B cell (primary cell): ENCODE measurements at regions not wholly inside any gene's neighbourhood (a gene's known extent, or its start where the extent isn't known, plus 50 kb on each side); places are given as distances from the start of the nearest gene placed in this dataset.

Experiments used
- ATAC-seq: fragments of 200-7000 bp; cut with Tn5 transposase; one replicate; pipeline ENCODE4 v1.10.0; 2021; ENCODE audit warnings: low read depth, mild to moderate bottlenecking, moderate number of reproducible peaks, moderate library complexity
- CTCF ChIA-PET: fragments of 350-600 bp; sonication (Branson Sonifier 250); formaldehyde crosslinking; loops from one replicate; lab custom pipeline; 2021; ENCODE audit warnings: antibody characterized with exemption, inconsistent platforms; lab: Charles Lee
- POLR2A ChIA-PET: fragments of 350-600 bp; sonication (Branson Sonifier 250); formaldehyde crosslinking; loops from one replicate; lab custom pipeline; 2021; ENCODE audit warnings: antibody characterized with exemption; lab: Charles Lee
- DNase-seq: peaks from one replicate; pipeline ENCODE4 v3.0.0; 2013
- H2AFZ ChIP-seq: 2 replicates; pipeline ENCODE4 v1.6.1; 2012; ENCODE audit warnings: mild to moderate bottlenecking, low read depth, low read length; ENCODE audit not compliant: insufficient read depth, poor library complexity, severe bottlenecking
- H3K27ac ChIP-seq, 2 donors: 1 replicate in 1 of 2; 2 replicates in 1 of 2; pipeline ENCODE4 v1.5.1; 2012 to 2013; ENCODE audit warnings: low read length in 2 of 2, mild to moderate bottlenecking in 2 of 2, moderate library complexity in 1 of 2
- H3K27me3 ChIP-seq, 4 experiments: fragments of 200-600 bp in 1 of 4; sonication (generic) in 1 of 4; replicated peaks in 1 of 4; 1 replicate in 2 of 4; 2 replicates in 2 of 4; pipeline versions ENCODE4 v1.6.1 to v1.7.0; 2013 to 2016; ENCODE audit warnings: low read length in 3 of 4, mild to moderate bottlenecking in 2 of 4, mixed read lengths in 1 of 4, moderate library complexity in 1 of 4; ENCODE audit not compliant: insufficient read depth in 4 of 4, control insufficient read depth in 3 of 4; ENCODE audit errors: control extremely low read depth in 1 of 4
- H3K36me3 ChIP-seq, 2 experiments: replicated peaks in 1 of 2; 1 replicate in 1 of 2; 2 replicates in 1 of 2; pipeline versions ENCODE4 v1.6.1 to v1.7.1; 2013; ENCODE audit warnings: low read length in 1 of 2; ENCODE audit not compliant: insufficient read depth in 2 of 2, control insufficient read depth in 1 of 2; ENCODE audit errors: control extremely low read depth in 1 of 2, extremely low read depth in 1 of 2
- H3K4me1 ChIP-seq, 2 donors: fragments of 200-600 bp in 1 of 2; sonication (generic) in 1 of 2; 1 replicate in 1 of 2; 2 replicates in 1 of 2; pipeline versions ENCODE4 v1.5.1 to v1.6.1; 2013 to 2017; ENCODE audit warnings: low read length in 2 of 2; ENCODE audit not compliant: control insufficient read depth in 2 of 2, insufficient read depth in 2 of 2
- H3K4me2 ChIP-seq: replicated peaks from 2 replicates; pipeline ENCODE3; 2012; ENCODE audit warnings: mild to moderate bottlenecking, low read depth, low read length; ENCODE audit not compliant: poor library complexity, severe bottlenecking
- H3K4me3 ChIP-seq, 5 experiments: fragments of 200-600 bp in 1 of 5; sonication (generic) in 1 of 5; 1 replicate in 3 of 5; 2 replicates in 2 of 5; pipeline versions ENCODE4 v1.5.1 to v1.7.0; 2011 to 2016; ENCODE audit warnings: low read length in 4 of 5, mild to moderate bottlenecking in 4 of 5, low read depth in 2 of 5, control low read depth in 1 of 5, moderate library complexity in 1 of 5; ENCODE audit not compliant: insufficient read depth in 1 of 5; ENCODE audit errors: control extremely low read depth in 1 of 5, extremely low read depth in 1 of 5
- H3K79me2 ChIP-seq: fragments of 200-600 bp; sonication (generic); one replicate; pipeline ENCODE4 v1.6.0; 2016; ENCODE audit warnings: low read length; ENCODE audit not compliant: control insufficient read depth, insufficient read depth
- H3K9ac ChIP-seq: fragments of 200-600 bp; sonication (generic); 2 replicates; pipeline ENCODE4 v1.6.1; 2017; ENCODE audit warnings: mild to moderate bottlenecking, low read length, moderate library complexity
- H3K9me3 ChIP-seq, 3 donors: one replicate each; pipeline versions ENCODE4 v1.6.1 to v1.7.1; 2013; ENCODE audit warnings: low read length in 2 of 3; ENCODE audit not compliant: control insufficient read depth in 2 of 3, insufficient read depth in 1 of 3; ENCODE audit errors: control extremely low read depth in 1 of 3
- H4K20me1 ChIP-seq: 2 replicates; pipeline ENCODE4 v1.6.0; 2012; ENCODE audit warnings: mild to moderate bottlenecking, low read length; ENCODE audit not compliant: insufficient read depth, control insufficient read depth, poor library complexity, severe bottlenecking
- H3K27ac Mint-ChIP-seq: one replicate; pipeline ENCODE4 v1.8.0; 2021; ENCODE audit warnings: mixed read lengths
- H3K27me3 Mint-ChIP-seq: one replicate; pipeline ENCODE4 v1.8.0; 2021; ENCODE audit warnings: mixed read lengths
- H3K4me1 Mint-ChIP-seq: one replicate; pipeline ENCODE4 v1.8.0; 2021; ENCODE audit warnings: mixed read lengths
- H3K4me3 Mint-ChIP-seq: one replicate; pipeline ENCODE4 v1.8.0; 2021; ENCODE audit warnings: mixed read lengths
- H3K9me3 Mint-ChIP-seq: one replicate; pipeline ENCODE4 v1.8.0; 2022; ENCODE audit warnings: mixed read lengths; ENCODE audit not compliant: insufficient read depth
- CTCF ChIP-seq: fragments of 200-600 bp; IDR thresholded peaks from one replicate; pipeline ENCODE4 v1.8.0; 2022; ENCODE audit warnings: antibody characterized with exemption, mild to moderate bottlenecking
- EZH2 ChIP-seq: IDR thresholded peaks from 2 replicates; pipeline ENCODE4 v1.6.1; 2012; ENCODE audit warnings: borderline replicate concordance, low read depth, mild to moderate bottlenecking, moderate library complexity, low read length; ENCODE audit not compliant: insufficient read depth, poor library complexity, severe bottlenecking
- WGBS: methylation state at CpG from one replicate; pipeline ENCODE4 v1.1.5; 2013; ENCODE audit warnings: missing lambda C conversion rate; ENCODE audit not compliant: insufficient coverage; 5-methylcytosine and 5-hydroxymethylcytosine counted together
- intact Hi-C: fragments of 100-400 bp; cut with micrococcal nuclease; formaldehyde crosslinking; loops from one replicate; pipeline ENCODE4 v1.10.0; 2022

- H3K27ac ChIP-seq, result no peak overlapping the region
- no peak overlapping the region for H3K4me3 ChIP-seq
- no peaks in the 10 kb centered on the region for H4K20me1 ChIP-seq
- WGBS, result no CpG with 5 or more reads among the region's 8 CpGs
- H3K9ac ChIP-seq, result no peak overlapping the region
- no peak overlapping the region for H2AFZ ChIP-seq
- no peaks in the 10 kb centered on the region for H3K9me3 ChIP-seq
- CTCF ChIA-PET, result no interaction called here
- H3K4me1 ChIP-seq, result no peaks in the 10 kb centered on the region
- DNase-seq (no peak), ATAC-seq (no peak)
- POLR2A ChIA-PET, result no interaction called here
- no peaks in the 10 kb centered on the region for H3K36me3 ChIP-seq
- Mint-ChIP-seq H3K27me3 (no peaks in the 10 kb centered on the region), H3K27ac (no peak overlapping the region), H3K9me3 (peaks cover 2% of the 10 kb centered on the region), H3K4me3 (no peak overlapping the region), H3K4me1 (no peaks in the 10 kb centered on the region)
- TF ChIP-seq EZH2 (no peak), CTCF (no peak)
- no peaks in the 10 kb centered on the region for H3K27me3 ChIP-seq
- no peak overlapping the region for H3K4me2 ChIP-seq
- intact Hi-C loops, result no loop called here
- no peaks in the 10 kb centered on the region for H3K79me2 ChIP-seq
Observed at GRCh38 chr11:37322333-37323194, 724.5 kb upstream of the RAG2 start.

GRCh38 chr11:37320921-37321320 is 722.9 kb upstream of the RAG2 start:
- Histone ChIP-seq H3K4me3 (no peak overlapping the region), H3K9me3 (no peaks in the 10 kb centered on the region), H3K9ac (no peak overlapping the region), H3K4me1 (no peaks in the 10 kb centered on the region), H2AFZ (no peak overlapping the region), H3K79me2 (no peaks in the 10 kb centered on the region), H3K4me2 (no peak overlapping the region), H3K36me3 (no peaks in the 10 kb centered on the region), H4K20me1 (no peaks in the 10 kb centered on the region), H3K27me3 (no peaks in the 10 kb centered on the region), H3K27ac (no peak overlapping the region)
- Mint-ChIP-seq H3K4me1 (no peaks in the 10 kb centered on the region), H3K4me3 (no peak overlapping the region), H3K9me3 (peaks cover 2% of the 10 kb centered on the region), H3K27ac (no peak overlapping the region), H3K27me3 (no peaks in the 10 kb centered on the region)
- intact Hi-C loops, result no loop called here
- ChIA-PET CTCF (no interaction called here), POLR2A (no interaction called here)
- ATAC-seq (no peak), DNase-seq (no peak)
- TF ChIP-seq EZH2 (no peak), CTCF (no peak)
